ENCODE measurements at regions not wholly inside any gene's neighbourhood (a gene's known extent, or its start where the extent isn't known, plus 50 kb on each side); places are given as distances from the start of the nearest gene placed in this dataset.
A peak's percentile ranks its signal among the peaks of the same experiment; 100 is the strongest.

GRCh38 chr1:143699115-143699514 lies 272.7 kb downstream of the FAM72C start:
- no peaks in the 10 kb centered on the region for H3K4me1 ChIP-seq (replicated peaks in 1 of 4; ENCODE audit: control insufficient read depth in 3 of 4, insufficient read depth in 4 of 4, low read length in 3 of 4)
- H3K4me2 ChIP-seq (ENCODE audit: insufficient read depth in 1 of 2, low read depth in 2 of 2, low read length in 2 of 2) = peak overlapping the region in 1 of 2 experiments; percentile 66; a peak in 2 of 4 replicates
- H3K23ac ChIP-seq (ENCODE audit: insufficient read length) = no peak overlapping the region

More at GRCh38 chr1:143699115-143699514, 272.7 kb downstream of the FAM72C start:
- H3K9ac ChIP-seq (replicated peaks in 1 of 4; ENCODE audit: extremely low read depth in 1 of 4, low read depth in 3 of 4, low read length in 3 of 4) = no peak overlapping the region
- peaks cover 2% of the 10 kb centered on the region; the same call in 1 of the 2 replicates for H3K23me2 ChIP-seq (ENCODE audit: low read depth, low read length)
- H4K5ac ChIP-seq (ENCODE audit: insufficient read length, low read depth, low read length) = no peak overlapping the region
- H3K4me3 ChIP-seq (ENCODE audit: extremely low read depth in 1 of 4, insufficient read depth in 2 of 4, low read depth in 3 of 4, low read length in 4 of 4) = peak overlapping the region in 1 of 4 experiments; percentile 48; a peak in 1 of 8 replicates
- H3K18ac ChIP-seq (ENCODE audit: extremely low read depth, low read length) = no peak overlapping the region
- no peaks in the 10 kb centered on the region for H3K36me3 ChIP-seq (ENCODE audit: control insufficient read depth in 2 of 4, insufficient read depth in 4 of 4, low read length in 3 of 4)
- no peak overlapping the region for H3K56ac ChIP-seq (replicated peaks; ENCODE audit: insufficient read length, low read depth, low read length)
- H4K91ac ChIP-seq (replicated peaks; ENCODE audit: insufficient read length, low read length) = no peak overlapping the region
- no peak overlapping the region for H2AK5ac ChIP-seq (ENCODE audit: low read depth, low read length)
- H3K27ac ChIP-seq (ENCODE audit: low read depth, low read length) = no peak overlapping the region
- H3K4ac ChIP-seq (replicated peaks; ENCODE audit: insufficient read length, low read depth, low read length) = no peak overlapping the region
- H2BK12ac ChIP-seq (ENCODE audit: low read depth, low read length) = no peak overlapping the region
- H3K14ac ChIP-seq (ENCODE audit: insufficient read length) = no peak overlapping the region
- DNase-seq (ENCODE audit: low read depth in 1 of 2, low spot score in 2 of 2) (no peak), FAIRE-seq (no peak)
- H3K79me1 ChIP-seq (ENCODE audit: low read depth, low read length) = no peaks in the 10 kb centered on the region
- no peaks in the 10 kb centered on the region for H3K79me2 ChIP-seq (ENCODE audit: control insufficient read depth in 1 of 2, insufficient read depth in 2 of 2, low read length in 2 of 2)
- no peak overlapping the region for H2AFZ ChIP-seq (ENCODE audit: low read length)
- CTCF ChIA-PET (ENCODE audit: partially characterized antibody) = interaction anchor here (0.8 to 1.6 kb wide), 3 partner anchors 11 to 26 kb away, joined by 3 to 5 read pairs (median 4); no protein-coding TSS in a partner anchor
- TF ChIP-seq BCL11A (IDR thresholded peaks at IDR 0.05; ENCODE audit: low read depth in 2 of 2, low read length in 2 of 2) = no peak
- TF ChIP-seq KDM1A (IDR thresholded peaks at IDR 0.05; ENCODE audit: borderline replicate concordance, low read length) = no peak
- no peak for TF ChIP-seq SRF (IDR thresholded peaks at IDR 0.05; ENCODE audit: low read depth, low read length)
- TF ChIP-seq, protein P1, sequence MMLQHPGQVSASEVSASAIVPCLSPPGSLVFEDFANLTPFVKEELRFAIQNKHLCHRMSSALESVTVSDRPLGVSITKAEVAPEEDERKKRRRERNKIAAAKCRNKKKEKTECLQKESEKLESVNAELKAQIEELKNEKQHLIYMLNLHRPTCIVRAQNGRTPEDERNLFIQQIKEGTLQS (IDR thresholded peaks at IDR 0.05; ENCODE audit: insufficient read depth, low read depth, low read length) = no peak
- TF ChIP-seq SIN3A (conservative IDR thresholded peaks at IDR 0.05 in 1 of 2, IDR thresholded peaks at IDR 0.05 in 1 of 2; ENCODE audit: low read depth in 1 of 2, low read length in 2 of 2) = no peak
- no peak for TF ChIP-seq POLR2AphosphoS5 (IDR thresholded peaks at IDR 0.05; ENCODE audit: low read depth, low read length)
- TF ChIP-seq FOSL1 (IDR thresholded peaks at IDR 0.05; ENCODE audit: insufficient read depth, low read depth, low read length) = no peak
- no peak for TF ChIP-seq RNF2 (IDR thresholded peaks at IDR 0.05; ENCODE audit: borderline replicate concordance, low read depth, low read length, missing control alignments, poor library complexity, severe bottlenecking)
- H2BK20ac ChIP-seq (ENCODE audit: low read length) = no peak overlapping the region
- WGBS, 2 experiments (ENCODE audit: extremely low coverage in 1 of 2, insufficient coverage in 1 of 2, insufficient read length in 1 of 2, insufficient replicate concordance in 2 of 2, low coverage in 1 of 2, low lambda C conversion rate in 2 of 2, missing lambda C conversion rate in 1 of 2) = 88% methylated on average over 8 of the region's 17 CpGs; no CpG with 5 or more reads in 1 of the 2 experiments
- H4K8ac ChIP-seq (ENCODE audit: extremely low read depth, insufficient read depth, low read length) = no peak overlapping the region; the same call in 1 of the 2 replicates
- POLR2A ChIA-PET (ENCODE audit: partially characterized antibody) = interaction anchor here (1.0 to 1.2 kb wide), 2 partner anchors 16 to 21 kb away, joined by 3 to 5 read pairs; no protein-coding TSS in a partner anchor
- H3K9me3 ChIP-seq (ENCODE audit: insufficient read depth in 2 of 2, low read depth in 1 of 2, low read length in 1 of 2) = peaks cover 6 to 32% of the 10 kb centered on the region in 2 experiments; a peak in 2 of 4 replicates
- H2BK5ac ChIP-seq (ENCODE audit: low read depth, low read length) = no peak overlapping the region
- no peaks in the 10 kb centered on the region for H3K27me3 ChIP-seq (replicated peaks in 1 of 4; ENCODE audit: control insufficient read depth in 3 of 4, extremely low read depth in 1 of 4, insufficient read depth in 3 of 4, low read length in 3 of 4)
- H4K20me1 ChIP-seq (replicated peaks in 1 of 2; ENCODE audit: control insufficient read depth in 1 of 2, insufficient read depth in 2 of 2, low read length in 2 of 2) = no peaks in the 10 kb centered on the region
- no peak overlapping the region for H2BK15ac ChIP-seq (ENCODE audit: low read length)
- no peak overlapping the region for H2BK120ac ChIP-seq (replicated peaks; ENCODE audit: low read depth, low read length)
